ENCODE measurements at regions not wholly inside any gene's neighbourhood (a gene's known extent, or its start where the extent isn't known, plus 50 kb on each side); places are given as distances from the start of the nearest gene placed in this dataset.

GRCh38 chr13:53200498-53201453, 172.2 kb downstream of the OLFM4 start:
- peaks cover 0 to 17% (median 0%) of the 10 kb centered on the region in 4 donors for H3K9me3 ChIP-seq (ENCODE audit: control insufficient read depth in 4 of 4, insufficient read depth in 3 of 4, low read length in 3 of 4)
- 16 to 18% methylated on average over 87 to 121 of the region's 121 CpGs for WGBS, 2 donors
- H3K27me3 ChIP-seq (ENCODE audit: control insufficient read depth in 3 of 3, insufficient read depth in 3 of 3, low read length in 2 of 3): peaks cover 13 to 39% (median 14%) of the 10 kb centered on the region in 3 donors
- peaks cover 0 to 19% (median 5%) of the 10 kb centered on the region in 5 donors for H3K4me1 ChIP-seq (ENCODE audit: control insufficient read depth in 5 of 5, insufficient read depth in 5 of 5, low read length in 5 of 5)
- H3K4me3 ChIP-seq: no peak overlapping the region
- peak; percentile 39 for ATAC-seq (ENCODE audit: insufficient read depth, low FRiP score)
- H3K27ac ChIP-seq (ENCODE audit: low read depth in 1 of 2, low read length in 1 of 2): no peak overlapping the region
- H3K9ac ChIP-seq (ENCODE audit: insufficient read depth in 1 of 2, low read length in 2 of 2): no peak overlapping the region
- peak; percentile 56 to 79 (median 75) for DNase-seq
- peak; percentile 2 for TF ChIP-seq CTCF (IDR thresholded peaks at IDR 0.05; ENCODE audit: control extremely low read depth, extremely low read depth)
- H3K36me3 ChIP-seq (ENCODE audit: control insufficient read depth in 4 of 4, insufficient read depth in 4 of 4, low read length in 4 of 4): no peaks in the 10 kb centered on the region

GRCh38 chr13:53201454-53202225, 173.0 kb downstream of the OLFM4 start:
- TF ChIP-seq CTCF (IDR thresholded peaks at IDR 0.05; ENCODE audit: control extremely low read depth, extremely low read depth): no peak
- DNase-seq: peak; percentile 15 to 44 (median 31)
- H3K9ac ChIP-seq (ENCODE audit: insufficient read depth in 1 of 2, low read length in 2 of 2): no peak overlapping the region
- peaks cover 0 to 15% (median 5%) of the 10 kb centered on the region in 5 donors for H3K4me1 ChIP-seq (ENCODE audit: control insufficient read depth in 5 of 5, insufficient read depth in 5 of 5, low read length in 5 of 5)
- H3K36me3 ChIP-seq (ENCODE audit: control insufficient read depth in 4 of 4, insufficient read depth in 4 of 4, low read length in 4 of 4): no peaks in the 10 kb centered on the region
- H3K27me3 ChIP-seq (ENCODE audit: control insufficient read depth in 3 of 3, insufficient read depth in 3 of 3, low read length in 2 of 3): peaks cover 13 to 39% (median 14%) of the 10 kb centered on the region in 3 donors
- H3K27ac ChIP-seq (ENCODE audit: low read depth in 1 of 2, low read length in 1 of 2): no peak overlapping the region
- ATAC-seq (ENCODE audit: insufficient read depth, low FRiP score): peak; percentile 12
- no peak overlapping the region for H3K4me3 ChIP-seq
- H3K9me3 ChIP-seq (ENCODE audit: control insufficient read depth in 4 of 4, insufficient read depth in 3 of 4, low read length in 3 of 4): peaks cover 0 to 17% (median 0%) of the 10 kb centered on the region in 4 donors
- WGBS, 2 donors: 18 to 21% methylated on average over 67 to 74 of the region's 74 CpGs

GRCh38 chr13:53204598-53204997, 176.0 kb downstream of the OLFM4 start:
- no peak for ATAC-seq (ENCODE audit: insufficient read depth, low FRiP score)
- no peak overlapping the region for H3K4me3 ChIP-seq
- WGBS, 2 donors: 67 to 81% methylated on average over 4 of the region's 4 CpGs
- DNase-seq: no peak
- no peaks in the 10 kb centered on the region for H3K36me3 ChIP-seq (ENCODE audit: control insufficient read depth in 4 of 4, insufficient read depth in 4 of 4, low read length in 4 of 4)
- peaks cover 0 to 5% (median 0%) of the 10 kb centered on the region in 5 donors for H3K4me1 ChIP-seq (ENCODE audit: control insufficient read depth in 5 of 5, insufficient read depth in 5 of 5, low read length in 5 of 5)
- no peak overlapping the region for H3K27ac ChIP-seq (ENCODE audit: low read depth in 1 of 2, low read length in 1 of 2)
- peaks cover 0 to 19% (median 0%) of the 10 kb centered on the region in 4 donors for H3K9me3 ChIP-seq (ENCODE audit: control insufficient read depth in 4 of 4, insufficient read depth in 3 of 4, low read length in 3 of 4)
- no peak overlapping the region for H3K9ac ChIP-seq (ENCODE audit: insufficient read depth in 1 of 2, low read length in 2 of 2)
- peaks cover 10 to 28% (median 13%) of the 10 kb centered on the region in 3 donors for H3K27me3 ChIP-seq (ENCODE audit: control insufficient read depth in 3 of 3, insufficient read depth in 3 of 3, low read length in 2 of 3)
- TF ChIP-seq CTCF (IDR thresholded peaks at IDR 0.05; ENCODE audit: control extremely low read depth, extremely low read depth): no peak
